ENCODE measurements at regions not wholly inside any gene's neighbourhood (a gene's known extent, or its start where the extent isn't known, plus 50 kb on each side); places are given as distances from the start of the nearest gene placed in this dataset.

DNA sequence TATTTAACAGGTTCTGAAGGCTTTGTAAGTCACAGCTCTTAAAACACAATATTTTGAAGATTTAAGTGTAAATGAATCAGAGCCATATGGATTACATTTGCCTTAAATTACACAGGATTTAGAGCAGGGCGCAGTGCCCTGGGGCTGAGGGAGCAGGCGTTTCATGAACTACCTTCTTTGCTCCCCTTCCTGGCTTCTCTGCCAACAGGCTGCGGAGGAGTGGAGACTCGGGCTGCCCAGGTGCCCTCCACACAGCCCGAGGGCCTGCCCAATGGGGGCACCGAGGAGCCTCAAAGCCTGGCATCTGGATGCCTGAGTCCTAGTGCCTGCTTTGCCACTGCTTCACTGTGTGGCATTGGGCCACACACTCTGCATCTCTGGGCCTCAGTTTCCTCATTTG lies 90.6 kb upstream of the HAND1 start:
- Mint-ChIP-seq H3K27me3 (ENCODE audit: insufficient read depth) (peaks cover 2% of the 10 kb centered on the region), H3K4me1 (peaks cover 10% of the 10 kb centered on the region), H3K4me3 (no peak overlapping the region), H3K27ac (no peak overlapping the region), H3K36me3 (ENCODE audit: low read depth) (no peaks in the 10 kb centered on the region), H3K9me3 (no peaks in the 10 kb centered on the region)
- no peak for DNase-seq
- whole genome bisulfite sequencing, 2 experiments (ENCODE audit: insufficient coverage in 1 of 2, insufficient read length in 1 of 2), result 81 to 89% methylated on average over 5 to 6 of the region's 6 CpGs
- Histone ChIP-seq H3K9ac (ENCODE audit: extremely low read depth, low read length, poor library complexity, severe bottlenecking) (no peak overlapping the region), H3K27ac (ENCODE audit: low read depth, low read length) (no peak overlapping the region), H3K27me3 (ENCODE audit: control insufficient read depth, insufficient read depth, low read length, poor library complexity, severe bottlenecking) (no peaks in the 10 kb centered on the region), H3K4me3 (ENCODE audit: low read length) (no peak overlapping the region), H3K4me1 (ENCODE audit: control insufficient read depth, insufficient read depth, low read length) (no peaks in the 10 kb centered on the region), H3K9me3 (ENCODE audit: control insufficient read depth, low read length) (no peaks in the 10 kb centered on the region), H3K36me3 (ENCODE audit: control insufficient read depth, insufficient read depth, low read length) (no peaks in the 10 kb centered on the region)
- TF ChIP-seq, protein P1, sequence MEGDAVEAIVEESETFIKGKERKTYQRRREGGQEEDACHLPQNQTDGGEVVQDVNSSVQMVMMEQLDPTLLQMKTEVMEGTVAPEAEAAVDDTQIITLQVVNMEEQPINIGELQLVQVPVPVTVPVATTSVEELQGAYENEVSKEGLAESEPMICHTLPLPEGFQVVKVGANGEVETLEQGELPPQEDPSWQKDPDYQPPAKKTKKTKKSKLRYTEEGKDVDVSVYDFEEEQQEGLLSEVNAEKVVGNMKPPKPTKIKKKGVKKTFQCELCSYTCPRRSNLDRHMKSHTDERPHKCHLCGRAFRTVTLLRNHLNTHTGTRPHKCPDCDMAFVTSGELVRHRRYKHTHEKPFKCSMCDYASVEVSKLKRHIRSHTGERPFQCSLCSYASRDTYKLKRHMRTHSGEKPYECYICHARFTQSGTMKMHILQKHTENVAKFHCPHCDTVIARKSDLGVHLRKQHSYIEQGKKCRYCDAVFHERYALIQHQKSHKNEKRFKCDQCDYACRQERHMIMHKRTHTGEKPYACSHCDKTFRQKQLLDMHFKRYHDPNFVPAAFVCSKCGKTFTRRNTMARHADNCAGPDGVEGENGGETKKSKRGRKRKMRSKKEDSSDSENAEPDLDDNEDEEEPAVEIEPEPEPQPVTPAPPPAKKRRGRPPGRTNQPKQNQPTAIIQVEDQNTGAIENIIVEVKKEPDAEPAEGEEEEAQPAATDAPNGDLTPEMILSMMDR (conservative IDR thresholded peaks at IDR 0.05), result no peak

DNA sequence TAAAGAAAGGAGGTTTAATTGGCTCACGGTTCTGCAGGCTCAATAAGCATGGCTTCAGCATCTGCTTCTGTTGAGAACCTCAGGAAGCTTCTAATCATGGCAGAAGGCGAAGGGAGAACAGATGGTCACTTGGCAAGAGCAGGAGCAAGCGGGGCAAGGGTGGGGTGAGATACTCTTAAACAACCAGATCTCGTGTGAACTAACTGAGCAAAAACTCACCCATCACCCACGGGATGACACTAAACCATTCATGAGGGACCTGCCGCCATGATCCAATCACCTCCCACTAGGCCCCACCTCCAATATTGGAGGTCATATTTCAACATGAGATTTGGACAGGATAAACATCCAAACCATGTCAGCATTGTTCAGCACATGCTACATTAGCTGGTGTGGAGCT lies 89.1 kb upstream of the HAND1 start:
- no peaks in the 10 kb centered on the region for H3K36me3 ChIP-seq (ENCODE audit: control insufficient read depth, insufficient read depth, low read length)
- H3K36me3 Mint-ChIP-seq (ENCODE audit: low read depth), result no peaks in the 10 kb centered on the region
- H3K4me1 Mint-ChIP-seq, result peaks cover 8% of the 10 kb centered on the region
- no peak overlapping the region for H3K27ac ChIP-seq (ENCODE audit: low read depth, low read length)
- no peaks in the 10 kb centered on the region for H3K9me3 Mint-ChIP-seq
- TF ChIP-seq, protein P1 (conservative IDR thresholded peaks at IDR 0.05), result no peak
- no peaks in the 10 kb centered on the region for H3K27me3 ChIP-seq (ENCODE audit: control insufficient read depth, insufficient read depth, low read length, poor library complexity, severe bottlenecking)
- 93 to 95% methylated on average over 3 to 6 of the region's 6 CpGs for WGBS, 2 experiments (ENCODE audit: insufficient coverage in 1 of 2, insufficient read length in 1 of 2)
- H3K27ac Mint-ChIP-seq, result no peak overlapping the region
- H3K9me3 ChIP-seq (ENCODE audit: control insufficient read depth, low read length), result no peaks in the 10 kb centered on the region
- H3K4me3 Mint-ChIP-seq, result no peak overlapping the region
- H3K4me1 ChIP-seq (ENCODE audit: control insufficient read depth, insufficient read depth, low read length), result no peaks in the 10 kb centered on the region
- no peak overlapping the region for H3K4me3 ChIP-seq (ENCODE audit: low read length)
- no peak overlapping the region for H3K9ac ChIP-seq (ENCODE audit: extremely low read depth, low read length, poor library complexity, severe bottlenecking)
- H3K27me3 Mint-ChIP-seq (ENCODE audit: insufficient read depth), result peaks cover 4% of the 10 kb centered on the region
- DNase-seq, result no peak

DNA sequence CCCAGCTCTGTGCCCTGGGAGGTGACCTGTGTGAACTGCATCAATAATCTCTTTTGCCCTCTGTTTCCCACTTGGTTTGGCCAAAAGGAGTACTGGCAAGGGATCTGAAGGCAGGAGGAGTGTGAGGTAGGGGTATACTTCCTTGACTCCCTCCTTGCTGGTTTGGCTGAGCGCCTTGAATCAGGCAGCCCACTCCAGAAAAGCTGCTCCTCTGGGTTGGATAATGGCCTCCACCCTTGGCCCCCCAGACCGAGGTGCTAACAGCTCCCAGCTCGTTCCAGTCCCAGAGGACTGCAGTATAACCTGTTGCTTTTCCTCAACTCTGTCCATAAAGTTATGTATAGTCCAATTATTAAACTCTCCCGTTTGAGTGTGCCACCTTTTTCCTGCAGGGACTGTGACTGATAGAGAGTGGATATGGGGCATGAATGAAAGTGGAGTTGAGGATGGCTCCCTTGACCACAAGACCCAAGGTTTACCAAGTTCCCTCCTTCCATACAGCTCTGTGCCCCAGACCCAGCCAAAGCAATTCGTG lies 88.2 kb upstream of the HAND1 start:
- Mint-ChIP-seq H3K36me3 (ENCODE audit: low read depth) (no peaks in the 10 kb centered on the region), H3K27ac (no peak overlapping the region), H3K4me1 (peaks cover 5% of the 10 kb centered on the region), H3K4me3 (no peak overlapping the region), H3K9me3 (no peaks in the 10 kb centered on the region), H3K27me3 (ENCODE audit: insufficient read depth) (peaks cover 4% of the 10 kb centered on the region)
- Histone ChIP-seq H3K9ac (ENCODE audit: extremely low read depth, low read length, poor library complexity, severe bottlenecking) (no peak overlapping the region), H3K27ac (ENCODE audit: low read depth, low read length) (no peak overlapping the region), H3K9me3 (ENCODE audit: control insufficient read depth, low read length) (no peaks in the 10 kb centered on the region), H3K4me3 (ENCODE audit: low read length) (no peak overlapping the region), H3K4me1 (ENCODE audit: control insufficient read depth, insufficient read depth, low read length) (no peaks in the 10 kb centered on the region), H3K36me3 (ENCODE audit: control insufficient read depth, insufficient read depth, low read length) (no peaks in the 10 kb centered on the region), H3K27me3 (ENCODE audit: control insufficient read depth, insufficient read depth, low read length, poor library complexity, severe bottlenecking) (no peaks in the 10 kb centered on the region)
- TF ChIP-seq, protein P1 (conservative IDR thresholded peaks at IDR 0.05), result no peak
- no peak for DNase-seq
- WGBS, 2 experiments (ENCODE audit: insufficient coverage in 1 of 2, insufficient read length in 1 of 2), result 92 to 100% methylated on average over 2 to 5 of the region's 5 CpGs
